ENCODE measurements at regions not wholly inside any gene's neighbourhood (a gene's known extent, or its start where the extent isn't known, plus 50 kb on each side); places are given as distances from the start of the nearest gene placed in this dataset.

GRCh38 chr11:36994208-36994607, 396.2 kb upstream of the RAG2 start (continued):
- TF ChIP-seq MXD4 (CRISPR knock-in tag; IDR thresholded peaks at IDR 0.05; ENCODE audit: borderline replicate concordance) (no peak), ESRRA (CRISPR knock-in tag; IDR thresholded peaks at IDR 0.05; ENCODE audit: borderline replicate concordance) (no peak), ARID4B (CRISPR knock-in tag; IDR thresholded peaks at IDR 0.05; ENCODE audit: borderline replicate concordance) (no peak), FOXP1 (CRISPR knock-in tag; IDR thresholded peaks at IDR 0.05; ENCODE audit: borderline replicate concordance) (no peak), GTF2I (CRISPR knock-in tag; conservative IDR thresholded peaks at IDR 0.05) (no peak), TCF7 (CRISPR knock-in tag; IDR thresholded peaks at IDR 0.05; ENCODE audit: low read depth) (no peak), PREB (CRISPR knock-in tag; IDR thresholded peaks at IDR 0.05; ENCODE audit: borderline replicate concordance) (no peak), E2F5 (CRISPR knock-in tag; IDR thresholded peaks at IDR 0.05) (no peak), HMGXB4 (CRISPR knock-in tag; IDR thresholded peaks at IDR 0.05) (no peak), PRDM15 (CRISPR knock-in tag; IDR thresholded peaks at IDR 0.05) (no peak), IRF1 (CRISPR knock-in tag; IDR thresholded peaks at IDR 0.05) (no peak), ZNF317 (CRISPR knock-in tag; IDR thresholded peaks at IDR 0.05; ENCODE audit: borderline replicate concordance, low read depth) (no peak)

GRCh38 chr11:36988556-36988955, 390.5 kb upstream of the RAG2 start:
- ChIA-PET CTCF (no interaction called here), POLR2A (no interaction called here)
- no peak overlapping the region for H3K4me3 Mint-ChIP-seq
- H3K27ac Mint-ChIP-seq: no peak overlapping the region
- no peaks in the 10 kb centered on the region for H3K4me1 Mint-ChIP-seq
- H3K27me3 Mint-ChIP-seq (ENCODE audit: low read depth): peaks cover 15% of the 10 kb centered on the region
- peaks cover 86% of the 10 kb centered on the region for H3K9me3 Mint-ChIP-seq
- H3K36me3 Mint-ChIP-seq: peaks cover 71% of the 10 kb centered on the region
- no peak for ATAC-seq
- DNase-seq (ENCODE audit: low spot score): no peak
- no peak for TF ChIP-seq HMGA2 (CRISPR knock-in tag; IDR thresholded peaks at IDR 0.05)
- TF ChIP-seq PRDM15 (CRISPR knock-in tag; IDR thresholded peaks at IDR 0.05): no peak
- no peak for TF ChIP-seq JUN (CRISPR knock-in tag; IDR thresholded peaks at IDR 0.05)
- no peak for TF ChIP-seq E2F4 (CRISPR knock-in tag; IDR thresholded peaks at IDR 0.05; ENCODE audit: borderline replicate concordance, low read depth)
- no peak for TF ChIP-seq GABPB1 (CRISPR knock-in tag; IDR thresholded peaks at IDR 0.05)
- TF ChIP-seq KAT7 (CRISPR knock-in tag; IDR thresholded peaks at IDR 0.05; ENCODE audit: borderline replicate concordance): no peak

Measured in WTC11 (cell line).